ENCODE measurements at regions not wholly inside any gene's neighbourhood (a gene's known extent, or its start where the extent isn't known, plus 50 kb on each side); places are given as distances from the start of the nearest gene placed in this dataset.

DNA sequence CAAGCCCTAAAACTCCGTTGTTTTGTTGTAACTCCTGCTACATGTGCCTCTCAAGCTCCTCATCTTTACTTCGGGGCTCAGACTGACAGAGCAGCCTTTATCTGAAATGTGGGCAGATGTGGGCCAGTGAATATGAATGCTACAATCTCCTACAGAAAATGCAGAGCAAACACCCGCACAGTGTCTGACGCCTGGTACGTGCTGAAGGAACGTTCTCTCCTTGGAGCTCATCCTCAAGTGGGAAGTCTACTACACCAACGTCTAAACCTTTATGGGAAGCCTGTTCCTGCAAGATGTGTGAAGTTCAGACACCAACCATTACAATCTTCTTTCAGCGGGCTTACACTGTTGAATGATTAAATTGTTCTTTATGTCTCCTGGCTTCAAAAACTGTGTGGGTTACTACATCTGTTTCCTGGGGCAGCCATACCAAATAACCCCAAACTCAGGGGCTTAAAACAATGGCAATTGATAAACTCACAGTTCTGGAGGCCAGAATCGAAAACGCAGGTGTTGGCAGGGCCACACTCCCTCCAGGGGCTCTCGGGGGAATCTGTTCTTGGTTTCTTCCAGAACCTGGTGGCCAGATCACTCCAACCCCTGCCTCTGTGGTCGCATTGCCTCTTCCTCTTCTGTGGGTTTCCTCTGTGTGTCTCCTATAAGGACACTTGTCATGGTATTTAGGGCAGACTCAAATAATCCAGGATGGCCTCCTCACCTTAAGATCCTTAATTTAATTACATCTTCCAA is 179.7 kb upstream of the PLXNC1 start:
- no peak overlapping the region for H3K27ac ChIP-seq
- TF ChIP-seq, protein P1, sequence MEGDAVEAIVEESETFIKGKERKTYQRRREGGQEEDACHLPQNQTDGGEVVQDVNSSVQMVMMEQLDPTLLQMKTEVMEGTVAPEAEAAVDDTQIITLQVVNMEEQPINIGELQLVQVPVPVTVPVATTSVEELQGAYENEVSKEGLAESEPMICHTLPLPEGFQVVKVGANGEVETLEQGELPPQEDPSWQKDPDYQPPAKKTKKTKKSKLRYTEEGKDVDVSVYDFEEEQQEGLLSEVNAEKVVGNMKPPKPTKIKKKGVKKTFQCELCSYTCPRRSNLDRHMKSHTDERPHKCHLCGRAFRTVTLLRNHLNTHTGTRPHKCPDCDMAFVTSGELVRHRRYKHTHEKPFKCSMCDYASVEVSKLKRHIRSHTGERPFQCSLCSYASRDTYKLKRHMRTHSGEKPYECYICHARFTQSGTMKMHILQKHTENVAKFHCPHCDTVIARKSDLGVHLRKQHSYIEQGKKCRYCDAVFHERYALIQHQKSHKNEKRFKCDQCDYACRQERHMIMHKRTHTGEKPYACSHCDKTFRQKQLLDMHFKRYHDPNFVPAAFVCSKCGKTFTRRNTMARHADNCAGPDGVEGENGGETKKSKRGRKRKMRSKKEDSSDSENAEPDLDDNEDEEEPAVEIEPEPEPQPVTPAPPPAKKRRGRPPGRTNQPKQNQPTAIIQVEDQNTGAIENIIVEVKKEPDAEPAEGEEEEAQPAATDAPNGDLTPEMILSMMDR (IDR thresholded peaks at IDR 0.05): no peak
- no peak for TF ChIP-seq ZFX (IDR thresholded peaks at IDR 0.05; ENCODE audit: borderline replicate concordance)

DNA sequence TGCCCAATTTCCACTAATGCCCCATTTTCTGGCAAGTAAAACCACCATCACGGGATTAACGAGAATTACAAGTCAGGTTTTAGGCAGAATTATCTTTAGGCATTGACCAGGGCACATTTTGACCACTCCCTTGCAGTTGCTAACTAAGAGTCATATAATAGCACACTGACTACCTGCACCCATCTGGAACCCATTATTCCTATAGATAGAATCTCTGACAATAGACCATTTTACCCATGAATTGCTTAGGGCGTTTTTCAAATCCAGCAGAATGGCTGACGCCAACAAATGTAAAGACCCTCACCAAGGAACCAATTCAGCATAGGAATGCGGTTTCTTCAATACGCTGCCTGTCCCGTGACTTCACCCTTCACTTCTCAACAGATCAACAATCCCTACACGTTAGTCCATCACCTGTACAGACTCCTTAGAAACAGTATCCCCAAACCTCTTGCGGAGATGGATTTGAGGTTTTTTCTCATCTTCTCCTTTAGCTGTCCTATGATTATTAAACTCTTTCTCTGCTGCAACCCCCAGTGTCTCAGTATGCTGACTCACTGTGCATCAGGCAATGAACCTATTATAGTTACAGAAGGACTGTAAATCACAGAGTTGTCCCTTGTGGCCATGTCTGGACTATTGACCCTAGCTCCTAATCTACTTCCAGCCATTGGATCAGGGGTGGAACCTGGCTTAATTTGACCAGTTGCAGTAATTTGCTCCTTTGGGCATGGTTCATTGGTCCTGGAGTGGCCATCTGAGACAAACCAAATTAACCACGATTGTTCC is 177.3 kb upstream of the PLXNC1 start:
- no peak for TF ChIP-seq ZFX (IDR thresholded peaks at IDR 0.05; ENCODE audit: borderline replicate concordance)
- TF ChIP-seq, protein P1 (IDR thresholded peaks at IDR 0.05): no peak
- no peak overlapping the region for H3K27ac ChIP-seq

GRCh38 chr12:93972411-93973208 is 175.8 kb upstream of the PLXNC1 start:
- H3K27ac ChIP-seq: no peak overlapping the region
- TF ChIP-seq ZFX (IDR thresholded peaks at IDR 0.05; ENCODE audit: borderline replicate concordance): no peak
- TF ChIP-seq, protein P1 (IDR thresholded peaks at IDR 0.05): no peak

DNA sequence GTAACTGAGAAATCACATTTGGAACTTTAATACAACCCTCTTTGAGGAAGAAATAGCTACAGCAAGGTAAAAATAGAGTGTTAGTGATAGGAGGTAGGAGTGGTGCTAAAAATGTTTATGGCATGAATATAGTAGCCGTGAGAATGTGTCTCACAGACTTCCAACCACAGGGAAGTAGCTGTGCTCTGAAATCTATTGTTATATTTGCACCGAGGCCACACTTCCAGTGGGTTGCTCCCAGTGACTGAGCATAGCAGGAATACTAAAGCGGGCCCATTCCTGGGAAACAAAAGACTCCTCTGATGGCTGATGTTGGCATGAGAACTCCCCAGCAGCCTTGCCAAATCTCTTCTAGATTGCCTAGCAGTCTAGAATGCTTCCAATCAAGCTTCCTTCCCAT is 174.1 kb upstream of the PLXNC1 start:
- H3K27ac ChIP-seq: no peak overlapping the region
- TF ChIP-seq, protein P1 (IDR thresholded peaks at IDR 0.05): no peak
- TF ChIP-seq ZFX (IDR thresholded peaks at IDR 0.05; ENCODE audit: borderline replicate concordance): no peak

DNA sequence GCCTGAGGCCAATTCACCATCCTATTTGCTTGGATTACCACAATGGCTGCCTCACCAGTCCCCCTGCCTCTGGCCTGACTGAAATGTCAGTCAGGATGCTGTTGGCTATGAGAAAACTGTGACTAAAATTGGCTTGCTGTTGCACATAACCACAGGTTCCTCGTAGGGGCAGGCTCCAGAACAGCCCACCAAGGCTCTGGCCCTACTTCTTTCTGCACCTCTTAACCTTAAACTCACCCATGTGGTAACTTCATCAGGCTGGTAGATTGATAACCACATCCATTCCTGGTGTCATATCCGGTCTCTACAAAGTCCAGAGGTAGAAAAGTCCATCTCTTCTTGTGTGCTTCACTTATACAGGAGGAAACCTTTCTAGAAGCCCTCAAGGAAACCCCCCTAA is 172.4 kb upstream of the PLXNC1 start:
- no peak overlapping the region for H3K27ac ChIP-seq
- TF ChIP-seq, protein P1 (IDR thresholded peaks at IDR 0.05): no peak
- TF ChIP-seq ZFX (IDR thresholded peaks at IDR 0.05; ENCODE audit: borderline replicate concordance): no peak

GRCh38 chr12:93977081-93977480 is 171.3 kb upstream of the PLXNC1 start:
- no peak overlapping the region for H3K27ac ChIP-seq
- no peak for TF ChIP-seq ZFX (IDR thresholded peaks at IDR 0.05; ENCODE audit: borderline replicate concordance)
- TF ChIP-seq, protein P1 (IDR thresholded peaks at IDR 0.05): no peak
